ENCODE measurements at regions not wholly inside any gene's neighbourhood (a gene's known extent, or its start where the extent isn't known, plus 50 kb on each side); places are given as distances from the start of the nearest gene placed in this dataset.
"Not testable (repeated sequence)": the region's sequence is repeated elsewhere in the genome, so short reads cannot be mapped to it uniquely, and the experiment has no call there.

- DNase-seq (ENCODE audit: low spot score) = no peak
Measured at GRCh38 chr1:30151119-30151518, 572.3 kb downstream of the MATN1 start.

DNA sequence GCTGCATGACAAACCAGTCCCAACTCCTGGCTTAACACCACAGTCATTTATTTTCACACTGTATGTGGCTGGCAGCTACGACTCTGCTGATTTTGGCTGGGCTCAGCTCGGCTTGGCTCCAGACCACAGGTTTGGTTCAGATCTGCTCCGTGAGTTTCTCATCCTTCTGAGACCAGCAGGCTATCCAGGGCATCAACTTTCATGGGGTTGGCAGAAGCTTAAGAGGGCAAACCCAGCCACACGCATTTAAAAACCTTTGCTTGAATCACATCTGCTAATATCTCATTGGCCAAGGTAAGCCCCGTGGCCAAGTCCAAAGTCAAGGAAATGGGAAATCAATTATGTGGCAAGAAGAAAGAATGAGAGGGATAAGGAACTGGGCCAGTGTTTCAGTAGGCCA, 574.2 kb downstream of the MATN1 start:
- DNase-seq (ENCODE audit: low spot score) = no peak

- no peak for DNase-seq (ENCODE audit: low spot score)
Measured at GRCh38 chr1:30148676-30149075, 574.7 kb downstream of the MATN1 start.

DNA sequence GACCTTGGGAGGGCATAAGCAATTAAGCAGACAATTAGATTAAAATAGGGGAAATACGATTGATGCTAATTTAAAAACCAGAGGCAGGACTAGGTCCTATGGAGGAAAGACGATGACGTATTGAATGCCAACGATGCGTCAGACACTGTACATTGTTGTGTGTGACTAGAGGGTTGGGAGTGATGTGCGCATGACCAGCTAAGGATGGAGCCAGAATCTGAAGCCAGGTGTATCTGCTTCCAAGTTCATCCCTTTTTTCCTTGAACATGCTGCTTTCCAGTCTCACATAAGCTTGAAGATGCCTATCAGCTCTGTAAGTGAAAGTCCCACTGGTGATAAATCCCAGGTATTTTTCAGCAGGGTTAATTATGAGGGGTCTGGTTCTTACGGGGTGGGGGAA, 576.2 kb downstream of the MATN1 start:
- DNase-seq (ENCODE audit: low spot score) = no peak

DNA sequence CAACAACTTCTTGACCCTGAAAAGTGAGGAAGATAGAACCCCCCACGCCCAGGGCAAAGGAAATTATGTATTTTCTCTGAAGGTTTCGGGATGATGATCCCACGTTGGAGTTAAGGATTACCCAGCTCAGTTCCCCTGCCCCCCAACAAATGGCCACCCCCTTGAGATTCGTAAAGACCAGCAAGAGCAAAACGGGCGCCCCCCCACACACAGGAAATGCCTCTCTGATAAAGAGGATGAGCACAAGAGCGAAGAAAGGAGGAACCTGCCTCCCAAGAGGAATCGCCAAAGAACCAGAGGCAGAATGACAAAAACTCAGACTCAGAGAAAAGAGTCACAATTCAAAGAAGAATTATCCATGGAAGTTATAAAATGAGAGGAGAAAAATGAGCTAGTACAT, 576.9 kb downstream of the MATN1 start:
- no peak for DNase-seq (ENCODE audit: low spot score)

DNA sequence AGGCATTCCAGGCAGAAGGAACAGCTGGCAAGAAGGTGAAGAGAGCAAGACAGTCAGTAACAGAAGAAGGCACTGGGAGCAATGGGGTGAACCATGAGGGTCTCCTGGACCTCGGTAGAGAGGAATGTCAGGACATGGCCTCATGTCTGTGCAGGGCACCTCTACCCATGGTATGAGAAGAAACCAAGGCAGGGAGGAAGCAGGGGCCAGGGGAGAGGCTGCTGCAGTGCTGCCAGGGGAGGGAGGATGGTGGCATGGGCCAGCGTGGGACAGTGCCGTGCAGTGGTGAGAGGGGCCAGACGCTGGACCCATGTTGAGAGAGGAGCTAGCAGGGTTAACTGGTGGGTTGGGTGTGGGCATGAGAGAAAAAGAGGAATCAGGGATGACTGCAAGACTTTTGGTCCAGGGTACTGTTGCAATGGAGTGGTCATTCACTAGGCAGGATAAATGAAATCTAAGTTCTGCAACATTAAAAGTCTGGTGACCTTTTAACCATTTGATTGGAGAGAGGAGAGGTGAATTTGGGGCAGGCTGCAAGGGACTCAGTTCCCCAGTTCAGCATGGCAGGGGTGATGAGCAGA, 577.6 kb downstream of the MATN1 start:
- DNase-seq (ENCODE audit: low spot score) = no peak

DNA sequence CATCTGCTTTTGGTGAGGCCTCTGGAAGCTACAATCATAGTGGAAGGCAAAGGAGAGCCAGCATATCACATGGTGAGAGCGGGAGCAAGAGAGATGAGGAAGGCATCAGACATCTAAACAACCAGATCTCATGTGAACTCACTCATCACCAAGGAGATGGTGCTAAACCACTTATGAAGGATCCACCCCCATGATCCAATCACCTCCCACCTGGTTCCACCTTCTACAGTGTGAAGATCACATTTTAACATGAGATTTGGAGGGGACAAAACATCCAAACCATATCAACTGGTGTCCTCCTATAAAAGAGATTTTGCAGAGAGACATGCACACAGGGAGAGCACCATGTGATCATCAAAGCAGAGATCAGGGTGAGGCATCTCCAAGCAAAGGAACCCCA, 578.6 kb downstream of the MATN1 start:
- DNase-seq (ENCODE audit: low spot score) = no peak

- DNase-seq (ENCODE audit: low spot score) = no peak
Measured at GRCh38 chr1:30143517-30143916, 579.9 kb downstream of the MATN1 start.

- no peak for DNase-seq (ENCODE audit: low spot score)
Measured at GRCh38 chr1:30140566-30140965, 582.8 kb downstream of the MATN1 start.

- no peak for DNase-seq (ENCODE audit: low spot score)
Measured at GRCh38 chr1:30138891-30139290, 584.5 kb downstream of the MATN1 start.

GRCh38 chr1:30137001-30137400, 586.4 kb downstream of the MATN1 start:
- DNase-seq (ENCODE audit: low spot score) = no peak

DNA sequence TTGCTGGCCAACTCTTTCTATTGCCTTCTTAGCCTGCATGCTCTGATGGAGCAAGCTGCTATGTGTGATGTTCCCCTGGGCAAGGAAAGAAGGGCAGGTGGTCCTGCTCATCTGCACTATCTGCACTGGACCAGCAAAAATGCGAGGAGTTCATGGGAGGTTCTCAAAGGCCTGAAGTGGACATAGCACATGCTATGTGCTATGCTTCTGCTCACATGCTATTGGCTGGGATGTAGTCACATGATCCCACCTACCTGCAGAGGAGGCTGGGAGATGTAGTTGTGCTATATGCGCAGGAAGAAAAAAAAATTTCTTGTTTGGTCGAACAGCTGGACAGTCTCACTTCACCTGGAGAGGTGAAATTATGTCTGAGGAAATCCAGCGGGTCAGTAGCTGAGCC, 587.7 kb downstream of the MATN1 start:
- DNase-seq (ENCODE audit: low spot score) = no peak

GRCh38 chr1:30134466-30135217, 588.7 kb downstream of the MATN1 start:
- DNase-seq (ENCODE audit: low spot score) = no peak

DNA sequence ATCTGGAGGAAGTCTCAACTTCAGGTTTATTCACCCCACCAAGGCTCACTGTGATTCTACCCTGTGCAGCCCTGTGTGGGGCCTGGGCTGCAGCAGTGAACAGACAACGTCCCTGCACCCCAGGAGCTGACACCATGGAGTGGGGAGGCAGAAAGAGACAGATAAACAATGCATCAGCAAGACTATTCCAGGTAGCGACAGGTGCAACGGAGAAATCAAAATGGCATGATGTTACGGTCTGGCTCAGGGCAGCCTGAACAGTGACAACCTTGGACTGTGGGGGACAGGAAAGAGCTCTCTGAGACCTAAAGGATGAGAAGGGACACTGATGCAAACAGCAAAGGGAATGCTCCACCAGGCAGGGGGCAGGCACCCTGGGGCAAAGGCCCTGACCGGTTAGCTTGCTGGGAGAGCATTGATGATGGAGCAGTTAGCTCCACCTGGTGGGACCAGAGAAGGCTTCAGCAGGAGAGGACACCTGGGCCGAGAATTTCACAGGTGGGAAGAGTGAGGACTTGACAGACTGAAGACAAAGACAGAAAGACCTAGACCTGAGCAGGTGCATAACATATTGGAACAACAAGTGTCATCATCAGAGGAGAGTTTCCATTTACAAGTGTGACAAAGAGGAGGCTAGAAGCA, 589.9 kb downstream of the MATN1 start:
- DNase-seq (ENCODE audit: low spot score) = no peak

GRCh38 chr1:30132602-30133286, 590.6 kb downstream of the MATN1 start:
- no peak for DNase-seq (ENCODE audit: low spot score)

DNA sequence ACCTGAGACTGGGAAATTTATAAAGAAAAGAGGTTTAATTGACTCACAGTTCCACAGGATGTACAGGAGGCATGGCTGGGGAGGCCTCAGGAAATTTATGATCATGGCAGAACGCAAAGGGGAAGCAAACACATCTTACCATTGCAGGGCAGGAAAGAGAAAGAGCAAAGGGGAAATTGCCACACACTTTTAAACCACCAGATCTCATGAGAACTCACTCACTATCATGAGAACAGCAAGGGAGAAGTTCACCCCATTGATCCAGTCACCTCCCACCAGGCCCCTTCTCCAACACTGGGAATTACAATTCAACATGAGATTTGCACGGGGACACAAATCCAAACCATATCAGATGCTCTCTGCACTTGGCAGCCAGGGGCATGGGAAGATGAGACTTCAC, 592.8 kb downstream of the MATN1 start:
- DNase-seq (ENCODE audit: low spot score) = not testable (repeated sequence)

DNA sequence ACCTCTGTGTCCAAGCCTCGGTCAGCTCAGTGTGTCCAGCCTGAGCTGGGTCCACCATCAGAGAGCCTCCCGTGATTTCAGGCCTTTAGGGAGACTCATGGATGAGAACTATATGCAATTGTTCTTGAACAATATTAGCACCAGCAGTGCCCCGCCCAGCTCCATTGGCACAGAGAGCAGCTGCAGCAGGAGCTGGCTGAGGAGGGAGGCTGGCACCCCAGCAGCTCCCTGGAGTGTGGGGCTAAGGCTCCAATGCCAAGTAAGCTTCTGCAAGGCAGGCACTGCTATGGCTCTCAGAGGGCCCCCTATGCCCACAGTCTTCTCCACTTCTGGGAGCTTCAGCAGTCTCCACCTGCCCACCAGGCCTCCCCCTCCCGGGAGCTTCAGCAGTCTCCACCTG, 593.3 kb downstream of the MATN1 start:
- no peak for DNase-seq (ENCODE audit: low spot score)

DNA sequence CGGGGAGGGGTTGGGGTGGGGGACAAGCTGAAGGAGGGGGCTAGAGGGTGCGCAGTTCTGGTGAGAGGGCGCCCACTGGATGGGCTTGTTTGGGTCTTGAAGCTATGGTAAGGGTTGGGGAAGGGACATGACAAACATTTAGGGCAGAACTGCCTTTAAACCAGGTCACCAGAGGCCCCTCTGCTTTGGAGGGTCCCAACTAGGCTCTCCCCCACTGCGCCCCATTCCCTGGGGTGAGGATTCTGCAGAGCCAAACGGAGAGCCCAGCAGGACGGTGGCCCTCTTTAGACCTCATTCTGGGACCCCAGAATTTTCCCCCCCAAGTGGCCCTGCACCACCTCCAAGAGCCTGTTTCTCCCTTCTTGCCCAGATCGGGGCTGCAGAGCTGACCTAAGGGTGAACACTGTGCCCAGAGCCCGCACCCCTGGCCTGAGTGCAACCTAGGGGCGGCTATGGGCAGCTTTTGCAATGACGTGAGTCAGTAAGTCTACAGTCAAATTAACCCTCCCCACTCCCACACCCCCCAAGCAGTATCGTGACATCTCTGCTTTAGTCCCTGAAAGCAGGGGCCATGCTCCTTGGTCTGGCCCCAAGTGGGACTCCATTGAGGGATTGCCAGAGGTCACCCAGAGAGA, 593.8 kb downstream of the MATN1 start:
- no peak for DNase-seq (ENCODE audit: low spot score)

GRCh38 chr1:30129001-30129408, 594.4 kb downstream of the MATN1 start:
- no peak for DNase-seq (ENCODE audit: low spot score)

GRCh38 chr1:30126848-30127247, 596.5 kb downstream of the MATN1 start:
- DNase-seq (ENCODE audit: low spot score) = no peak

DNA sequence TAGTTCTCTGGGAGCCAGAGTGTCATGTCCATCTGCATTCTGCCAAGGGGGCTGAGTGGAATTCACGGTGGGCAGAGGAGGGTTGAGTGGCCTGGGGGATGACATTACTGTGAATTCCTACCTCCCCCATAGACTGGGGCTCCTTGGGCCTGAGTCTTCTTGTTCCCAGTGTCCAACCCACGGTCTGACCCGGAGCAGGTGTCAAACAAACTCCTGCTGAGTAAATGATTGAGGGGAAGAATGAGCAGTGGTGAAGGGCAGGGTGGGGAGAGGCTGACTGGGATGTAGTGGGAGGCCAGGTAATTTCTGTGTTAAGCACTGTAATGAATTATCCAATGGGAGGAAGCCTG, 597.6 kb downstream of the MATN1 start:
- DNase-seq (ENCODE audit: low spot score) = no peak

- no peak for DNase-seq (ENCODE audit: low spot score)
Measured at GRCh38 chr1:30125021-30125820, 598.2 kb downstream of the MATN1 start.

Data from activated CD4-positive, alpha-beta T cell treated with anti-CD3 and anti-CD28 coated beads, Interleukin-2, Interleukin-4, amounts not matched to agents 100 ng/mL and 50 ng/mL, durations not matched to agents 16 hours and 8 hours (primary cell).